Activated CD4-positive, alpha-beta T cell treated with anti-CD3 and anti-CD28 coated beads for 36 hours (primary cell): ENCODE measurements at regions not wholly inside any gene's neighbourhood (a gene's known extent, or its start where the extent isn't known, plus 50 kb on each side); places are given as distances from the start of the nearest gene placed in this dataset.
"Not testable (repeated sequence)": the region's sequence is repeated elsewhere in the genome, so short reads cannot be mapped to it uniquely, and the experiment has no call there.

ENCODE experiments used
- ATAC-seq: fragments of 200-7000 bp; cut with Tn5 transposase; one replicate; pipeline ENCODE4 v1.10.0; 2021; ENCODE audit warnings: mild to moderate bottlenecking, moderate library complexity
- CTCF ChIA-PET: fragments of 350-600 bp; sonication (Branson Sonifier 250); formaldehyde crosslinking; loops from one replicate; lab custom pipeline; 2021; ENCODE audit warnings: antibody characterized with exemption; lab: Charles Lee
- POLR2A ChIA-PET: fragments of 350-600 bp; sonication (Branson Sonifier 250); formaldehyde crosslinking; loops from one replicate; lab custom pipeline; 2021; ENCODE audit warnings: antibody characterized with exemption, inconsistent platforms; lab: Charles Lee
- DNase-seq: peaks from one replicate; pipeline ENCODE4 v3.0.0-alpha.2; 2020
- H3K27ac Mint-ChIP-seq: one replicate; pipeline ENCODE4 v1.8.0; 2021; ENCODE audit warnings: mixed read lengths
- H3K27me3 Mint-ChIP-seq: one replicate; pipeline ENCODE4 v1.8.0; 2021; ENCODE audit warnings: mixed read lengths
- H3K36me3 Mint-ChIP-seq: one replicate; pipeline ENCODE4 v1.8.0; 2021; ENCODE audit warnings: low read depth, mixed read lengths
- H3K4me1 Mint-ChIP-seq: one replicate; pipeline ENCODE4 v1.8.0; 2021; ENCODE audit warnings: mixed read lengths
- H3K4me3 Mint-ChIP-seq: one replicate; pipeline ENCODE4 v1.8.0; 2021; ENCODE audit warnings: mild to moderate bottlenecking, moderate library complexity, mixed read lengths
- H3K9me3 Mint-ChIP-seq: one replicate; pipeline ENCODE4 v1.8.0; 2021; ENCODE audit warnings: low read depth, mixed read lengths
- intact Hi-C, 2 experiments: fragments of 100-400 bp; cut with DNase I in 1 of 2; cut with micrococcal nuclease in 1 of 2; formaldehyde crosslinking; loops; one replicate each; pipeline versions ENCODE4 v1.14.2 to v1.15.1; 2022 to 2024; cut with DNase I, micrococcal nuclease

- Mint-ChIP-seq H3K36me3 (no peaks in the 10 kb centered on the region), H3K27ac (no peak overlapping the region), H3K9me3 (peaks cover 2% of the 10 kb centered on the region), H3K27me3 (peaks cover 5% of the 10 kb centered on the region), H3K4me3 (no peak overlapping the region), H3K4me1 (no peaks in the 10 kb centered on the region)
- CTCF ChIA-PET = no interaction called here
- intact Hi-C loops = no loop called here
- ATAC-seq (no peak), DNase-seq (no peak)
- POLR2A ChIA-PET = no interaction called here
Measured at GRCh38 chr12:90233168-90234100, 524.8 kb upstream of the ATP2B1 start.

GRCh38 chr12:90229407-90230170 lies 521.0 kb upstream of the ATP2B1 start:
- no peaks in the 10 kb centered on the region for H3K9me3 Mint-ChIP-seq

GRCh38 chr12:90226211-90226610 lies 517.6 kb upstream of the ATP2B1 start:
- no peaks in the 10 kb centered on the region for H3K4me1 Mint-ChIP-seq
- H3K27ac Mint-ChIP-seq = no peak overlapping the region
- no peaks in the 10 kb centered on the region for H3K9me3 Mint-ChIP-seq
- no peaks in the 10 kb centered on the region for H3K36me3 Mint-ChIP-seq
- CTCF ChIA-PET = no interaction called here
- peaks cover 5% of the 10 kb centered on the region for H3K27me3 Mint-ChIP-seq
- ATAC-seq (no peak), DNase-seq (no peak)
- POLR2A ChIA-PET = no interaction called here
- intact Hi-C loops = no loop called here
- no peak overlapping the region for H3K4me3 Mint-ChIP-seq

More at GRCh38 chr12:90229407-90230170, 521.0 kb upstream of the ATP2B1 start:
- Mint-ChIP-seq H3K4me1 (no peaks in the 10 kb centered on the region), H3K4me3 (no peak overlapping the region), H3K27me3 (peaks cover 5% of the 10 kb centered on the region), H3K27ac (no peak overlapping the region), H3K36me3 (no peaks in the 10 kb centered on the region)
- ChIA-PET CTCF (no interaction called here), POLR2A (no interaction called here)
- no peak for ATAC-seq
- intact Hi-C loops = no loop called here
- DNase-seq = no peak

GRCh38 chr12:90216815-90217214 lies 508.2 kb upstream of the ATP2B1 start:
- no peak for DNase-seq
- Mint-ChIP-seq H3K4me3 (no peak overlapping the region), H3K27ac (no peak overlapping the region), H3K36me3 (no peaks in the 10 kb centered on the region), H3K27me3 (peaks cover 2% of the 10 kb centered on the region), H3K4me1 (peaks cover 3% of the 10 kb centered on the region), H3K9me3 (no peaks in the 10 kb centered on the region)
- ChIA-PET CTCF (interaction anchor here (0.6 kb wide), 1 partner anchor 9 kb away, joined by 3 read pairs; no protein-coding TSS in a partner anchor), POLR2A (no interaction called here)
- intact Hi-C loops = no loop called here
- ATAC-seq = no peak

- Mint-ChIP-seq H3K36me3 (no peaks in the 10 kb centered on the region), H3K9me3 (no peaks in the 10 kb centered on the region), H3K4me1 (peaks cover 3% of the 10 kb centered on the region), H3K27me3 (peaks cover 2% of the 10 kb centered on the region), H3K27ac (no peak overlapping the region), H3K4me3 (no peak overlapping the region)
- ATAC-seq (no peak), DNase-seq (no peak)
- intact Hi-C loops = no loop called here
- CTCF ChIA-PET = interaction anchor here (1.0 kb wide), 1 partner anchor 19 kb away, joined by 3 read pairs; no protein-coding TSS in a partner anchor
- POLR2A ChIA-PET = no interaction called here
Measured at GRCh38 chr12:90216020-90216552, 507.4 kb upstream of the ATP2B1 start.

GRCh38 chr12:90211017-90211416 lies 502.4 kb upstream of the ATP2B1 start:
- peaks cover 2% of the 10 kb centered on the region for H3K27me3 Mint-ChIP-seq
- ChIA-PET CTCF (no interaction called here), POLR2A (no interaction called here)
- no peaks in the 10 kb centered on the region for H3K36me3 Mint-ChIP-seq
- DNase-seq = no peak
- H3K27ac Mint-ChIP-seq = no peak overlapping the region
- H3K4me1 Mint-ChIP-seq = no peaks in the 10 kb centered on the region
- H3K4me3 Mint-ChIP-seq = no peak overlapping the region
- intact Hi-C loops = no loop called here
- peaks cover 14% of the 10 kb centered on the region for H3K9me3 Mint-ChIP-seq
- ATAC-seq = no peak

- Mint-ChIP-seq H3K4me1 (no peaks in the 10 kb centered on the region), H3K27ac (no peak overlapping the region), H3K36me3 (no peaks in the 10 kb centered on the region), H3K4me3 (no peak overlapping the region), H3K9me3 (peaks cover 14% of the 10 kb centered on the region), H3K27me3 (peaks cover 2% of the 10 kb centered on the region)
- ATAC-seq = no peak
- ChIA-PET CTCF (no interaction called here), POLR2A (no interaction called here)
- DNase-seq = no peak
- intact Hi-C loops = no loop called here
Measured at GRCh38 chr12:90209029-90209428, 500.4 kb upstream of the ATP2B1 start.

- peaks cover 14% of the 10 kb centered on the region for H3K9me3 Mint-ChIP-seq
- H3K27me3 Mint-ChIP-seq, intact Hi-C loops, H3K4me1 Mint-ChIP-seq, H3K36me3 Mint-ChIP-seq, CTCF ChIA-PET, H3K4me3 Mint-ChIP-seq, H3K27ac Mint-ChIP-seq, DNase-seq, ATAC-seq, POLR2A ChIA-PET: not testable (repeated sequence)
Measured at GRCh38 chr12:90208379-90208778, 499.7 kb upstream of the ATP2B1 start.

GRCh38 chr12:90207799-90208198 lies 499.2 kb upstream of the ATP2B1 start:
- intact Hi-C loops = no loop called here
- Mint-ChIP-seq H3K36me3 (no peaks in the 10 kb centered on the region), H3K27me3 (peaks cover 1% of the 10 kb centered on the region), H3K4me1 (no peaks in the 10 kb centered on the region), H3K4me3 (no peak overlapping the region), H3K9me3 (peaks cover 14% of the 10 kb centered on the region), H3K27ac (no peak overlapping the region)
- POLR2A ChIA-PET = no interaction called here
- ATAC-seq (no peak), DNase-seq (no peak)
- CTCF ChIA-PET = no interaction called here

GRCh38 chr12:90205165-90205564 lies 496.5 kb upstream of the ATP2B1 start:
- CTCF ChIA-PET = no interaction called here
- no peaks in the 10 kb centered on the region for H3K4me1 Mint-ChIP-seq
- DNase-seq = no peak
- no peak for ATAC-seq
- POLR2A ChIA-PET = no interaction called here
- intact Hi-C loops = no loop called here
- H3K36me3 Mint-ChIP-seq = no peaks in the 10 kb centered on the region
- H3K27me3 Mint-ChIP-seq = no peaks in the 10 kb centered on the region
- no peak overlapping the region for H3K27ac Mint-ChIP-seq
- no peak overlapping the region for H3K4me3 Mint-ChIP-seq
- peaks cover 9% of the 10 kb centered on the region for H3K9me3 Mint-ChIP-seq

GRCh38 chr12:90203556-90203955 lies 494.9 kb upstream of the ATP2B1 start:
- ATAC-seq = no peak
- ChIA-PET POLR2A (no interaction called here), CTCF (no interaction called here)

More at GRCh38 chr12:90203556-90203955, 494.9 kb upstream of the ATP2B1 start:
- no peak for DNase-seq
- Mint-ChIP-seq H3K4me1 (peaks cover 14% of the 10 kb centered on the region), H3K27me3 (no peaks in the 10 kb centered on the region), H3K27ac (no peak overlapping the region), H3K36me3 (no peaks in the 10 kb centered on the region), H3K4me3 (no peak overlapping the region), H3K9me3 (peaks cover 5% of the 10 kb centered on the region)
- intact Hi-C loops = no loop called here
